GM18505 (cell line): ENCODE measurements at regions not wholly inside any gene's neighbourhood (a gene's known extent, or its start where the extent isn't known, plus 50 kb on each side); places are given as distances from the start of the nearest gene placed in this dataset.

Source experiments
- ATAC-seq: cut with Tn5 transposase; IDR thresholded peaks from one replicate; pipeline ENCODE4 v1.9.1; 2021; ENCODE audit not compliant: unreplicated experiment
- POLR2A ChIP-seq: IDR thresholded peaks from 4 replicates; pipeline ENCODE4 v1.6.1; 2011; ENCODE audit warnings: borderline replicate concordance; ENCODE audit not compliant: insufficient read depth, insufficient read length; ENCODE audit errors: extremely low read depth

- no peak for ATAC-seq
- no peak for TF ChIP-seq POLR2A
These were observed 257.3 kb downstream of the GPAM start for GRCh38 chr10:111926286-111926685.

GRCh38 chr10:111933937-111934336 is 249.6 kb downstream of the GPAM start:
- no peak for ATAC-seq
- no peak for TF ChIP-seq POLR2A

- TF ChIP-seq POLR2A, result no peak
- ATAC-seq, result no peak
These were observed 248.6 kb downstream of the GPAM start for GRCh38 chr10:111934931-111935330.

GRCh38 chr10:111936143-111936542 is 247.4 kb downstream of the GPAM start:
- no peak for ATAC-seq
- no peak for TF ChIP-seq POLR2A

DNA sequence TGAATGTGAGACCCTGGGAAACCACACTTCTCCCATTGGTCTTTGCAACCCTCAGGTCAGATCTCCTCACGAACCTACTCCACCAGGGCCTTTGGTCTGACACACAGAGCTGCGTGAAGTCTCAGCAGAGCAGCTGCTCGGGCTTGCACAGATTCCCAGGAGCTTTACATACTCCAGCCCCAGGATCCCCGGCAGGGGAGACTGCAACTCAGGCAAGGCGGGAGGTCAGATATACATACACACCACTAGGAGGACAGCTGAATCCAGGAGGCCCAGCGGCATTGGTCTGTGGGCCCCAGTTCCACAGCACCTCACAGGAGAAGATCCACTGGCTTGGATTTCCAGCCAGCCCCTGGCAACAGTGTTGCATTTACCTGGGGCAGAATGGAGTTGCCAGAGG is 239.2 kb downstream of the GPAM start:
- no peak for TF ChIP-seq POLR2A
- ATAC-seq, result no peak

- no peak for TF ChIP-seq POLR2A
- ATAC-seq, result no peak
These were observed 229.6 kb downstream of the GPAM start for GRCh38 chr10:111953949-111954348.

- TF ChIP-seq POLR2A, result no peak
These were observed 229.2 kb downstream of the GPAM start for GRCh38 chr10:111954386-111954785.

GRCh38 chr10:111956841-111957240 is 226.7 kb downstream of the GPAM start:
- ATAC-seq, result no peak
- TF ChIP-seq POLR2A, result no peak

More at GRCh38 chr10:111954386-111954785, 229.2 kb downstream of the GPAM start:
- no peak for ATAC-seq

DNA sequence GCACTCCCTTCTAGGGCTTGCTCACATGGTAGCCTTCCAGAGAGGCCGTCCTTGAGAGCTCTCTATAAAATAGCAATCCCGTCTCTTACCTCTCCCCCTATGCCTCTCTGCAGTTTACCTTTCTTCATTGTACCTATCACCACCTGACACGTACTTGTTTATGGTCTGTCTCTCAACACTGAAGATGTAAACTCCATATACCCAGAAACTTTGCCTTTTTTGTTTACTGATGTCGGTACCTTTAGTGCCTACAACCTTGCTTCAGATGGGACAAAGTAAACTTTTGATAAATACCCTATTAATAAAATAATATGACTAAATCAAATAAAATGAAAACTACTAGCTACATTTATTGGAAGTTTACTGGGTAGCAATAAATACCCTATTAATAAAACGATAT is 220.6 kb downstream of the GPAM start:
- no peak for ATAC-seq
- TF ChIP-seq POLR2A, result no peak

- no peak for TF ChIP-seq POLR2A
- no peak for ATAC-seq
These were observed 216.4 kb downstream of the GPAM start for GRCh38 chr10:111967116-111967515.

DNA sequence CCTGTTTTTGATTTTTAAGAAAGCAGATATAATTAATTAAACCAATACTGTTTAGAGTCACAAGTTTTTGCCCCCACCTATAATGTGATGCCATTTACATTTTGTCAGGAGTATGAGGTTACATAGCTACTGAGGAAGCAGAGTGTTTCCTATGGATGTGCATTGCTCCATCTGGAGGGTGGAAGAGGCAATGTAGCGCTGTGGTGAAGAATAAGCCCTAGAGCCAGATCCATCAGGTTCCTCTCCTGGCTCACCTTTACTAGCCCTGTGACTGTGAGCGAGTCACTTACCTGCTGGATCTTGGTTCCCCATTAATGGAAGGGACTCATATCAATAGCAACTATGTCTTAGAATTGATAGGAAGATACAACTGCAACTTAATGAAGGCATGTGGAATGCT is 216.0 kb downstream of the GPAM start:
- no peak for TF ChIP-seq POLR2A
- no peak for ATAC-seq

DNA sequence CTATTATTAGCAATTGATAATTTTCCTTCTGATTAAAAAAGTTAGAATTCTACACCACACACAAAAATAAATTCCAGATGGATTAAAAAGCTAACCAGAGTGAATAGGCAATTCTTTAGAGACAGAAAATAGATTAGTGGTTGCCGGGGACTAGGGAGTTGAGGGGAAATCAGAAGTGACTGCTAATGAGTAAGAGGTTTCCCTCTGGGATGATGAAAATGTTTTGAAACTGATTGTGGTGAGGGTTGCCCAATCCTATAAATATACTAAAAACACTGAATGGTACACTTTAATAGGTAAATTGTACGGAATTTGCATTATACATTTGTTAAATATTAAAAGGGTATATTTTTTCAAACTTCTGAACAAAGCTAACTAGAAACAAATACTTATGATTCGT is 214.9 kb downstream of the GPAM start:
- ATAC-seq, result no peak
- TF ChIP-seq POLR2A, result no peak

- ATAC-seq, result no peak
- TF ChIP-seq POLR2A, result no peak
These were observed 213.5 kb downstream of the GPAM start for GRCh38 chr10:111970111-111970510.

GRCh38 chr10:111972109-111972508 is 211.5 kb downstream of the GPAM start:
- no peak for ATAC-seq
- no peak for TF ChIP-seq POLR2A

DNA sequence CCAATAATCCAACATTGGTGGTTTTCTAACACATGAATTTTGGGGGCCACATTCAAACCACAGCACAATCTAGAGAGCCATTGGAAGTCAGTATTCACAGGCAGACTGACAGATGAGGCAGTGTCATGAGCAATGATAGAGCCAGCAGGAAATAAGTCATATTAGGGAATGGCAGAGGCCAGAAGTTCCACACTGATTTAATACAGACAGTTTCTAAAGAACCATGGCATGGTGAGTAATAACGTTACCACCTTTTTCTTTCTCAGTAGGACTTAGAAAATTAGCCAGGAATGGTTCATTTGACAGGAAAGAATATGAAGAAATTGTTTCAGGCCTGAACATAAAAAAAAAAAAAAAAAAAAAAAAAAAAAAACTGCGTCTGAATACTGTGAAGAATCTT is 210.3 kb downstream of the GPAM start:
- ATAC-seq, result no peak
- no peak for TF ChIP-seq POLR2A
